ENCODE measurements at regions not wholly inside any gene's neighbourhood (a gene's known extent, or its start where the extent isn't known, plus 50 kb on each side); places are given as distances from the start of the nearest gene placed in this dataset.

- no peak for TF ChIP-seq CTCF (IDR thresholded peaks at IDR 0.05)
- no peak for TF ChIP-seq POLR2A (IDR thresholded peaks at IDR 0.05)
- TF ChIP-seq EP300 (IDR thresholded peaks at IDR 0.05): no peak
These were observed 194.5 kb downstream of the ADAMTS15 start for GRCh38 chr11:130642994-130643393.
